GM21717 (cell line): ENCODE measurements at regions not wholly inside any gene's neighbourhood (a gene's known extent, or its start where the extent isn't known, plus 50 kb on each side); places are given as distances from the start of the nearest gene placed in this dataset.

Experiments
- ATAC-seq: cut with Tn5 transposase; IDR thresholded peaks from one replicate; pipeline ENCODE4 v1.9.1; 2021; ENCODE audit warnings: mild to moderate bottlenecking, moderate library complexity; ENCODE audit not compliant: unreplicated experiment

DNA sequence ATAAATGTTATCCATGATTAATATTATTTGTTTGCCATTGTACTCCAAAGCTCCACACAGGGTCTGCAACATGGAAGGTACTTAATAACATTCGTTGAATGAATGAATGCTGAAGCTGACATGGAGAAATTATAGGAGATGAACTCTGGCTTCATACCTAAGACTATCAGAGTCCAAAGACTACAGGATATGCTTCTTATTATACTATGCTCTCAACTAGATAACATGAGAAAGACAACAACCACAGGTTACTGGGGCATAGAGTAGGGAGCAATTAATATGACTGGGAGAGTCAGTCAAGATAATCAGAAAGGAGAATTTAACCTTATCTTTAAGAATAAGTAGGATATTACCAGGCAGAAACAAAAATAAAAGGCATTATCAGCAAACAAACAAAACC, 236.3 kb upstream of the SOX5 start:
- ATAC-seq, result no peak

DNA sequence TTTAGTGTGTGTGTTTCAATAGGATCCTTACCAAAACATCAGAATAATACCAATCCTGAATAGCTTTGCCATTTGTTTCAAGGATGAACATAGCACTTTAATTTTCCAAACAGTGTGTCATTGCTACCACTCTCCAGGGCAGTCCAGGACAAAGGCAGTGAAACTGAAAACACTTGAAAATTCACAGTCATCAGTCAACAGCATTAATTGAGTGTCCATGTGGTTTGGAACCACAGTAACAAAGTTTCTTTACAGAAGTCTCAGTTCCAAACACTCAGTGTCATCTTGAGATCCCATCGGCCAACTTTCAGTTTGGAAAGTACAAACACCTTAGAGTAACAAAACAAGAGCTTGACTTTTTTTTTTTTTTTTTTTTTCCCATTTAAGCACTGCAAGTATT, 228.4 kb upstream of the SOX5 start:
- peak; percentile 84 for ATAC-seq

DNA sequence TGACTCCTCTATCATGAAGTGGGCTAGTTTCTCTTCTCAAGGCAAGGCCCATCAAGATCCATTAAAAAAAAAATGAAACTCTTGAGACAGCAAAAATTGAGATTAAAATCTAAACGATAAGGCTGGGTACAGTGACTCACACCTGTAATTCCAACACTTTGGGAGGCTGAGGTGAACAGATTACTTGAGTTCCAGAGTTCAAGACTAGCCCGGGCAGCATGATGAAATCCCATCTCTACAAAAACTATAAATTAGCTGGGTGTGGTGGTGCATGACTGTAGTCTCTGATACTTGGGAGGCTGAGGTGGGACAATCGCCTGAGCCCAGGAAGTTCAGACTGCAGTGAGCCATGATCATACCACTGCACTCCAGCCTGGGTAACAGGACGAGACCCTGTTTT, 226.5 kb upstream of the SOX5 start:
- ATAC-seq, result no peak

DNA sequence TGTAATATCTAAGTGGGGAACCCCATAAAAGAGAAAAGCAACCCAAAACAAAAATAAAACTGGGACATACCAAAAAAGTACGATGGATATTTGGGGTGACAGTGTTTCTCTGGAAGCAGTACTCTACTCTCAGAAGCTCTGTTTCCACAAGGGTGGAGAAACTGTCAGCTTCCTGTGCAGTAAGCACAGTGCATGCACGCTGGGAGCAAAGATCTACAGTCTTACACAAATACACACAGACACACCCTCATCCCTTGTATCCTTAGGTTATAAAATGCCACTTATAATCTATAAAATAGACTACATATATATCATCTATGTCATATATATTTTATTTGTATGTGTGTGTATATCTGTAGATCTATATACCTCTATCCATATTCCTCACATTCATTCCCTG, 225.8 kb upstream of the SOX5 start:
- no peak for ATAC-seq

DNA sequence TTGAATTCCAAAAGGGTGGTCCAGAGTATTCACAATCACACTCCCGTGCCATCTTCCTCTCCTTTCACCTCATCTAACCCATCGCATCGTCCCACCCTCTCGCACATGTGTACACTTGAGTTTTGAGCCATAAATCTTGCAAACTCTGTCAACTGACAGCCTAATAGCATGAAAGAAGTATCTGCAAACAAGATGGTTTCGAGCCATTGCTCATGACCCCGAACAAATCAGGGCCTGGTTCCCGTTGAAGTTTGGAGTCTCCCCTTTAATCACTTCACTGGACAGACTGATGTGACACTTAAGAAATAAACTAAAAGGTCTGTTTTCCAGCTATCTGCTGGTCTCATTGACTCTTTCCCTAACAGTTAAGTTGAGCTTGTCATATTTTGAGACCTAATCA, 223.6 kb upstream of the SOX5 start:
- no peak for ATAC-seq

DNA sequence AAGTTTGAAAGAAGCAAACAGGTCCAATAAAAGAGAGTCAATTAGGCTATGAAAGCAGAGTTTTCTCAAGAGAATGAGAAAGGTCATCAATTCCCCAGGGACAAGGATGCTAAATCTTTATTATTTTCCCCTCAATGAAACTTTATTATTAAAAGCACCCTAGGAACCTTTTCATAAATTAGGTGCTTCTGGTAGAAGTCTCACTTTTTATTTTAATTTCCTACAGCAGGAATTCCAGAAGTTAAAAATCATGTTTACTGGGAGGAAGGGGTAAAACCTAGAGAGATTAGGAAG, 223.2 kb upstream of the SOX5 start:
- no peak for ATAC-seq

DNA sequence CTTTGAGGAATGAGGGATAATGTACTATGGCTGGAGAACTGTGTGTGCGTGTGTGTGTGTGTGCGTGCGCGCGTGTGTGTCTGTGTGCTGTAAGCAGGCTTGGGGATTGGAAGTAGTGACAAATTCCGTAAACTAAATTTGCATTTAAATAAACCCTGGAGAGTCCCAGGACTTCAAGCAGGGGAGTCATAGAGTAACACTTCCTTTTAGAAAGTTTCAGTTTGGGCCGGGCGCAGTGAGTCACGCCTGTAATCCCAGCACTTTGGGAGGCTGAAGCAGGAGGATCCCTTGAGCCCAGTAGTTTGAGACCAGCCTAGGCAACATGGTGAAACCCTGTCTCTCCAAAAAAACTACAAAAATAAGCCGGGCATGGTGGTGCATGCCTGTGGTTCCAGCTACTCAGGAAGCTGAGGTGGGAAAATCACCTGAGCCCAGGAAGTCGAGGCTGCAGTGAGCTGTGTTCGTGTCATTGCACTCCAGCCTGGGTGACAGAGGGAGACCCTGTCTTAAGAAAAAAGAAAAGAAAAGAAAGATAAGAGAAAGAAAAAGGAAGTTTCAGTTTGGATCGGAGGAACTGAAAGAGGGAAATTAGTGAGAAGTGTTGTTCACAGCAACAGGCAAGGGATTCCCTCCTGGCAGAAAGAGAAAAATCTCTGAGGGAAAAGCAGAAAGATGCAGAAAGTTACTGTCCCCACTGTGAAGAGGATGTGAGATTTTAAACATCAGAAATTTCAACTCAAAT, 222.7 kb upstream of the SOX5 start:
- peak; percentile 87 for ATAC-seq

DNA sequence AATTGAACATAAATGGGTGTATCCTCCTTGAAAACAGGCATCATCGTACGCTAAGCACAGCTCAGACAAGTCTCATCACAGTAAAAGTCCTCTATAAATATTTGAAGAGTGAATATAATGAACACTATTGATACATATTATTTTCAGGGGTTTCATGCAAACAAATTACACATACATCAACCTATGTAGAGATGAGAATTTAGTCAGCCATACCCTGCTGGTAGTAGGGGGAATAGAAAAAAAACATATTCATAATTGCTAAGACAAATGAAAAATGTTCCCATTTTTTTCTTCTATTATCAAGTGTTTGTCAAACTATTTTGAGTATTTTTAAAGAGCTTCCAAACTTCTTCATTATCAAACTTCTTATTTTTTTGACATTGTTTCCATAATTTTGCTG, 205.6 kb upstream of the SOX5 start:
- no peak for ATAC-seq

DNA sequence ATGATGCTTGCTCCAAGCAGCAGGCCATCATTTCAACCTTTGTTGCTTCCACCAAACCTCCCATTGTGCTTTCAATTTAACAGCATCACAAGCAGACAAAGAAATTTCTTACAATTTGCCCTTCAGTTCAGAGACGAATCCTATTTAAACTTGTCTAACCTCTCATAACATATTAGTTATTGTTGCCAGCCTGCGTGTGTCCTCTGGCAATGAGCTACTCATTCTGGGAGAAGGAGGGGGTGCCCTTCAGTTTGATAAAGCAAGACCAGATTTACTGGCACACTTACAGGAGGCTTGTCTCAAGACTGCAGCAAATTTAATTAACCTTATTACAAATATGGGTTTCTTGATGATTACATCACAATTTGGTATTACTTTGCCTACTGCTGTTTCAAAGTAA, 203.6 kb upstream of the SOX5 start:
- no peak for ATAC-seq

DNA sequence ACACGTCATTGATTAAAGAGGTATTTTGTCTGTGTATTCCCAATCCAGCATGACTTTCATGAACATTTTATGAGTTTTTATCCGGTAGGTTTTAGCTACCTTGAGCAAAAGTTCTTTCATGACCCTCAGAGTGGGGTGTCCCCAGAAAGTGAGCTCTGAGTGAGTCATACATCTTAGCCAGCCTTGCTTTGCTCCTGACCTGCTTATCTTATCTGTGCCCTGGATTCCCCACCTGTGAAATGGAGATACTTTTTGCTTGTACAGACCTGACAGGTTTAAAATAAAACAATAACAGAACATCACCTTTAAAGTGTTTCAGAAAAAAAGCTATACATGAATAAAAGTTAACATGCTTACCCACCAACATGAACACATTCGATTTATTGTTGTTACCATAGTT, 202.8 kb upstream of the SOX5 start:
- ATAC-seq, result no peak

DNA sequence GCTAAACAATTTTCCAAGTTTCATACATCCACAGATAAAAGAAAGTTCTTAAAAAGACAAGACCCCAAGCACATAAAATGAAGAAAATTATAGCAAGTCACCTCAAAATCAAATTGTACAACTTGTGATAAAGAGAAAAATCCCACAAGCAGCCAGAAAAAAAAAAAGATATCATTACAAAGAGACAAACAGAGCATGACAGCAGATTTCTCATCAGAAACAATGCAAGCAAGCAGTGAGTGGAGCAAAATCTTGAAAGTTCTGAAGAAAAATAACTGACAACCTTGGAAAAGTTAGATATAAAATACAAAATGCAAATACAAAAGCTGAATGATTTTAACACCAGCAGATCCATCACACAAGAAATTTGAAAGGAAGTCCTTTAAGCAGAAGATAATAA, 194.5 kb upstream of the SOX5 start:
- ATAC-seq, result no peak

DNA sequence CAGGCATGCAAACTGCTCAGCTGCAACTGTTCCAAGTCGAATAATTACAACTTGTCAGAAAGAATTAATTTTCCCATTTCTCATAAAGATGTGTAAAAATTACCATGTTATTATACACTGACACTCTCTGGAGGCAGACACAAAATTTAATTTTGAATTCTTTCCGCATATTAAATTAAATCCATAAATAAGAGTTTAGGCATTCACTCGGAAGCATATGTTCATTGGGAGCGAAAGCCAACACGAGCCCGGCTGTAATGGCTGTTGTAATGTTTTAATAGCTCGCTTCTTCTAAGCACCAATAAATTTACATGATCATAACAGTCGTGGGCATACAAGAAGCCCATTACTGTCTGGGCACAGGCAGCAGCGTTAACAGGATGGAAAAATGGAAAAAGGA, 189.6 kb upstream of the SOX5 start:
- ATAC-seq, result no peak

DNA sequence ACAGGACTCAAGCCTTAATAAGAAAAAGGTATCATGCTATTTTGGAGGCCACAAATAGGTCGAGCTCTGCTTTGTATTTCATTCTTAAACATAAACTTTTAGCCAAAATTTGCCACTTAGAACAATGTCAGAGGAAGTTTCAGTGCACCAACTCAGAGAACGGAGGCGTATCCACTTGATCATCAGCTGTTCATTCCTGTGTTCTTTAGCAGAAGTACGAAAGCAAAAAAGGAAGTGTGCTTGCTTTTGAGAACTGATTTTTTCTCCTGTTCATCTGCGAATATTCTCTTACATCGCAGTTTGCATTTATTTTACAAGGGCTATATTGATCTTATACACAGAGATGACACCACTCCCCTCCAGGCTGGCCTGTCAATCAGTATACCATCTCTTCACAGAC, 188.6 kb upstream of the SOX5 start:
- ATAC-seq, result no peak

DNA sequence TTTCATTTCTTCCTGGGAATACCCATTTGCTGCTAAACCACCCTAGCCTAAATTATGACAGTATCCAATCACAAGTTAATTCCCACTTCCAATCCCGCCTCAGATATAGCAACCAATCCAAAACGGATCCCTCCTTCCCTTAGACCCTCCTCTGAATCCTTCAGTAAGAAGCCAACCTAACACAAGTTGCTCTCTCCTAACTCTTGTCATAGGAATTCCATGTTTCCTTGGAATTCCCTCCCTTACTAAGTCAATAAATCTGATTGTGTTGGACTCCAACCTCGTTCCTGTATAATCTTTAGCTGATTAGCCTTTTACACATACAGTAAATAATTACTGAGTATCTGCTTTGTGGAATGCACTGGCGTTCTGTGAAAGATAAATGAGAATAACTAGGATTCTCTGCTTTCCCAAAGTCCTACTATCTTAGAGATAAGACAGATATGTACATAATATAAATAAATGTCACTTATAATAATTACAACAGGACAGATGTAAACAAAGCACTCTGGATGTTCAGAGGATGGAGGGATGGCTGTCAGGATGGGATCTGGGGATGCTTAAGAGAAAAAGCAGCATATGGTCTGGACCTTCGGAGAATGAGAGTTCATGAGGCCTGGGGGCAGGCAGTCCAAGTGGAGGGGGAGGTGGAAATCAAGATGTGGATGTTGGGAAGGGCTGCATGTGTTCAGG, 185.8 kb upstream of the SOX5 start:
- no peak for ATAC-seq

DNA sequence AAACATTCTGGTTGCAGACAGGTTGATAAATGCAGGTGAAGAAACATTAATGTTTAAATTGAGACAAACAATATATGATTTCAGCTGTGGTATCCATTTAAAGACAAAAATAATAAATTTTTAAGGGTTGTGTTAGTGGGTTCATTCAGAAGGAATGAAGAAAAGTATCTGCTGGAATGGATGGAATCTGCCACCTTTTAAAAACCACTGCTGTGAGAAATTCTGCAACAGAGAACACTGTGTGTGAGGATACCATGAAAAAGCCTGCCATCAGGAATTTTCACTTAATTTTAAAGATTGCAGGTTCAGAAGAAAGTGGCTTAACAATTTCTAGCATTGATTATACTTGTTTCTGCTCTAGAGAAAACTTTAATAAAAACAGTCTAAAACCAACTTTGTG, 184.6 kb upstream of the SOX5 start:
- no peak for ATAC-seq

DNA sequence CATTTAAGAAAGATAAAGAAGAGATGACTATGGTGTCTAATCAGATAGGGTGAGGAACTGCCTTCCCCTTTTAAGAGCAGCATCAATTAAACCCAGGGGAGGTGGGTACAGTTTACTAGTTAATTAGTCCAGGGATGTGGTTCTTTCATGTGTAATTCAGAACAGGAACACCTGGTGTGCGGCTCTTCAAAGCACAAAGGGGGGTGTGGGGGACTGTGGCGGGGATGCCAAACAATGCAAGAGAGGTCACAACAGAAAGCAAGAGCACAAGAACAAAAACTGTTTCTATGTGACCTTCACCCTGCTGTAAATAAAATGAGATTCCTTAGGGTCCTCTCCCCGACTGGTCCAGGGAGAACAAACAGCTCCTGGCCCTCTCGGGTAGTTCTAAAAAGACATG, 183.9 kb upstream of the SOX5 start:
- no peak for ATAC-seq

DNA sequence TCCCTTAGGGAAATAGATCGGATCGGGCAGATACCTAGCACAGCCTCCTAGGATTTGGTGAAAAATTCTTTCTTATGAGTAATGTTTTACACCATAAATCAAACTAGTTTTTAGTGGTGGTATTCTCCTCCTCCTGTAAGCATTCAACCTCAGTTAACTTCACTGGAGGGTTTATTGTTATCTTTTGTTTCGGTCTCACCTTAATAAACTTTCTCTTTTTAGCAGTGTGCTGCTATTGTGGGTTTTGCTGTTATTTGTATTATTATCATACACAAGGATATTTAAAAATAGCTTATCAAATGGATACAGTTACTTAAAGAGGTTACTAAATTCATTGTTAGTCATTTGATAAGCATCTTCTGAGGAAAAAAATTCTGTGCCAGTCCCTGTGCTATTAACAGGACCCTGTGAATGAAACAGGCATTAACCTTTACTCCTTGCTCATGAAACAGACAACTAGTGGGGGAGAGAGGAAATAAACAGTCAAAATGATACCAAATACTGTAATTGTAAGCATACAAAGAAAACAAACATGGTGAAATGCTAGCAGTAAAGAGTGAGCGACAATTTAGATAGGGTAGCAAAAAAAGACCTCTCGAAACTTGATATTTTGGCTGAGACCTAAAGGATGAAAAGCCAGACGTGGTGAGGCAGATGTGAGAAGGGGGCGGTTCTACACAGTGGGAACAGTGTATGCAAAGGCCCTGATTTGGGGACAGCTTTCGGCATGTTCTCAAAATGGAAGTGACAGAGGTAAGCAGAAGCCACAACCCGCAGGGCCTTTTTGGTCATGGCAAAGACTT, 178.7 kb upstream of the SOX5 start:
- ATAC-seq, result peak; percentile 99

DNA sequence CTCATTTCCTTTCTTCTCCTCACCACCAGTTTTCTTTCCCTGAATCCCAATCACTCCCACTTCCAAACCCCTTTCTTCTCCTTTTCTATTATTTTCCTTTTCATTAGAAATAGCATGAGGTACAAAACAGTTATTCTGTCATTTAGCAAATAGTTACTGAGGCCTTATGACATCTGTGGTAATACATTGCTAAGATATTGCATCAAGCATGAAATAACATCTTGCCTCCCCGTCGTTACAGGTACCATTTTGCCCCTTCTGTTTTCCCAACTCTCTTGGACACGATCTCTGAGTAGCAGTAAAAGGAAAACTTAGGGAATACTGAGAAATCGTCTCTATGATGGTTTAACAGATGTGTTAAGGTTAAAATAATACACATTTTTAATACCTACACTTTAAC, 175.8 kb upstream of the SOX5 start:
- ATAC-seq, result no peak

DNA sequence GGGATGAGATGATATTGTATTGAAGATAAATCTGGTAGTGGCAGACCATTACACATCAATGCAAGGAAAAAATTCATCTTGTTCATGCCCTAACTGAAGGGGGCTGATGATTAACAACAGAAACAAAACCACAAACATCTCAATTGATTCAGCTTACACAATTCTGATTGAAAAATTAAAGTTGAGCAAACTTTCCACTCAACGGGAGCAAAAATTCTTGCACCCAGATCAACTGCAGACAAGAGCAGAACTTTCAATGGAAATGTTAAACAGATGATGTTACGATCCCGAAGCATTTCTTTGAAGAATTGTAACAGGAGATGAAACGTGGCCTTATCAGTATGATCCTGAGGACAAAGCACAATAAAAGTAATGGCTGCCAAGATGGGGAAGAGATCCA, 172.4 kb upstream of the SOX5 start:
- no peak for ATAC-seq

DNA sequence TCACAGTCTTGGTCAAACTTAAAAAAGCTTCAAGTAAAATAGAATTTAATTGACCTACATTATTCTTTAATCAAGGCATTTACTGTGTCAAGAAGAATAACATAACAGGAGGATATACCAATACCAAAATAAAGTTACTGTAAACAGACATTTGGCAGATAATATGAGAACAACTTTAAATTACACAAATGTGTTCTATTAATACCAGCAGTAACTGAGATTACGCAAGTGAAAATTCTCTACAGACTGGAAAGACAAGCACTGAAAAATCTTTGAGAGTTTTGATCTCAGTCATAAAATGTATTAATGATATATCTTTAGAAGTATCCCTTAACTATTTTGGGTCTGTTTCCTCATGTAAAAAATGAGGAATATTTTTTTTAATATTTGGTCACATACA, 169.2 kb upstream of the SOX5 start:
- no peak for ATAC-seq

DNA sequence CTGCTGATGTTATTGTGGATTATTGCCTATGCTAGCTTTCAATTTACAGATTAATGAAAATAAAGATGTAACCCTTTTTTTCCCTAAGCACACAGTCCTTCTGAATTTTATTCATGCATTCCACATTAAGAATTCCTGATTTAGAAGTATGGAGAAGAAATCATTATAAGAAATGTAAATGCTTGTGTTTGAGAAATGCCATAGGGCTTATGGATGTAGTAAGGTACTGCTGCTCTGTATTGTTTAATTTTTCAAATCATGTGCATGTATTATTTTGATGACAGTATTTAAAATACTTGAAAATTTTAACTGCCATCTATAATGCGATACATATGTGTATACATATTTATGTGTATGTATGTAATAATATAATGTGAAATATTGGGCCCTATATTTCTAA, 167.1 kb upstream of the SOX5 start:
- ATAC-seq, result no peak

DNA sequence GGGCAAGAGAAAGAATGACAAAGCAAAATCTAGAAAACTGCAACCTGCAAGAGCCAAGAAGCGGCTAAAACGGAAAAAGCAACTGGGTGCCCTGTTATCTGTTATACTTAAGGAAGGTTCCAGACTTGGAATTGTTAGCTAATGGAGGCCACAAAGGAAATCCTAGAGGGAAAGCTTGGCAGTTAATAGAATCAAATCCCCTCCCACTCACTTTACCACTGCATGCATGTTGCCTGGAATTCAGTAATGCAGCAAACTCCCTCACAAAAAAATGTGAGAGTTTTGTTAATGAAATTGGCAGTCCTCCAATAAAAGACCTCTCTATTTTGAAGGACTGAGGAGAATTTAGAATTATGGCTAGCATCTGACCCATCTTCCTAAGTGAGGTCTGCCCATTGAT, 164.2 kb upstream of the SOX5 start:
- ATAC-seq, result no peak
